ENCODE measurements at regions not wholly inside any gene's neighbourhood (a gene's known extent, or its start where the extent isn't known, plus 50 kb on each side); places are given as distances from the start of the nearest gene placed in this dataset.

DNA sequence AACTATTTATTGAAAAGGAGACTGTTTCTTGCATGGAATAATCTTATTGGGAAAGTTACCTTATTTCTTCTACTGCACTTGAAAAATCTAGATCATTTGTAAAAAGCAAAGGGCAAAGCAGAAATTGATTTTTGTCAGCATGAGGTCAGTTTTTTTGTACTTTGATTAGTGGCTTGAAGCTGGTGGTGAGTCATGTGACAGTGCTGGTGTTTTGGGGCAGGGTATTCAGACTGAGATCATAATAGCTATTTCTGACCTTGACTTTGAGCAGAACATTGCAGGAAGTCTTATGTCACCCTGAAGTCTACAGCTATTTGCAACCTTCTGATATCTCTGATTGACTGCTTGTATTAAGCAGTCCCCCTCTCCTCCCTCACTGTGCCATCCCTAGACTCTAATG, 66.3 kb upstream of the SORCS3 start:
- DNase-seq (ENCODE audit: extremely low read depth in 1 of 2, low read depth in 1 of 2): no peak

DNA sequence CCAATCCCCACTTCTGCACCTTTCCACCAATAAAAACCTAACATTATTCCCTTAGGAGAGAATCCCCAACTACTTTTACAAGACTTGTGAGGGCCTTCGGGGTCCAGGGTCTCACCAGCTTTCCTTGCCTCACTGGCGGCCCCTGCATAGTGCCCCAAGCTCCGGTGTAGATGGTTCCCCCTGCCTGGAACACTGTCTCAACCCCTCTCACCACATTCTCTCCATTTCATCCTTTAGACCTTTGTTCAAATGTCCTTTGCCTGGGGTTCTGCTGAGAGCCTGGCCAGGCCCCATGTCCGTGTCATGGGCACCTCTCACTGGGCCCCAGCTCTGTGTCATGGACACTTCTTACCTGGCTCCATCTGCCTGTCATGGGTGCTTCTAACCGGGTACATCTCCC, 64.5 kb upstream of the SORCS3 start:
- DNase-seq (ENCODE audit: extremely low read depth in 1 of 2, low read depth in 1 of 2): no peak

DNA sequence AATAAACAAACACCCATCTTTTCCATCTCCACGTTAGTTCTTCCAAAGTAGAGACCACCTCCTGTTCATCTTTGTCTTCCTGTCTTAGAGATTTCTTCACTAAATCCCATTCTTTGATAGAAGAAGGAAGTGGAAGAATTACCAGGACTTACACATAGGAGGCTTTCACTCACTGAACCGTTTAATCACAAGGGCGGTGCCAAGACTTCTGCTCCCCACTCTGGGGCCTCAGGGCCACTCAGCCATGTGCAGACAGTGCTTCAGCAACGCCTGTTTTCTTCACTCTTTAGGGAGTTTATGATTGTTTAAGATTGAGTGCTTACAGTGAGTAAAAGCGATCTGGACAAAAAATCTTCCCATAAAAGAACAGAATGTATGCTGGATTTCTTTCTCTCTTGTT, 63.9 kb upstream of the SORCS3 start:
- no peak for DNase-seq (ENCODE audit: extremely low read depth in 1 of 2, low read depth in 1 of 2)

DNA sequence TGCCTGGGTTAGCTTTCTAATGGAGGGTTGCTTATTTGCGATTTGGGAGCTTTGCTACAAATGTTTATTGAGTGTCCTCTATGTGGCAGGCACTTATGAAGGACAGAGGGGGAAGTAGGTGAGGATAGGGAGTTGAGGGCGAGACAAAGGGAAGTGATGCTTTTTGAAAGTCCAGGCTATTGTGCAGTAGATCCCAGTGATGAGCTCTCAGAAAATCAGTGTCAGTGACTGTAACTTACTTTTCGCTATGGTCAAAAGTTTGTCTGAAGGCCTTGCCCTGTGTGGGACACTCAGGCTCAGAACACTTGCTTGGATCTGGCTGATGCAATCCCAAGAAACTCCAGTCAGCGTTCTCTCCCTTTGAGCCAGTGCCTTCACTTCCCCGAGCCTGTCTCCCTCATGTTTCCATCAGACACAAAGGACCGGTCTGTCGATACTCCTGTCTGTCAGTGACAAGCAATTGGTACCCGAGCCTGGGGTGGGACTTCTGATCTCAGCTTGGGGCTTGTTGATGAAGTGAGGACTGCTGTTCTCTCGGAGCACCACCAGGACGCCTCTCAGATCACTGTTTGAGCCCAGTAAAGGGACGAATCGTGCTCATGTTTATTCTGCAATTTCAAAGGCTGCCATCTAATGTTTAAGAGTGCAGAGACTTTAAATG, 63.1 kb upstream of the SORCS3 start:
- DNase-seq (ENCODE audit: extremely low read depth in 1 of 2, low read depth in 1 of 2): no peak

DNA sequence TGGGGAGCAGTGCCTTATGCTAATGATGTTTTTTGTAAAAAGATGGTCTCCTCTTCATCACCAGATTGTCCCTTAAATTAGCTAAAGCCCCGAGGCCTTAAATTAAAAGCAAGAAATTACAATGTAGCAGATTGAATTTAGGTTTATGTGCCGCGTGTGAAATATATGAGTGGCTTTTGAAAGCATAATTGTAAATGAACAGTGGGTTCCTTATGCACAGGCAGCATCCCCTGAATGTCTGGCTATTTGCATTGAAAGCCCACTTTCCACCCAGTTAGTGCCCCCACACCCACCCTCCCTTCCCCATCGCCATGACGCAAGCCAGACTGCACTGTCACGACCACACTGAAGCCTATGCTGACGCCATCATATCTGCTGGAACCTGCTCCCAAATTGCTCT, 62.4 kb upstream of the SORCS3 start:
- no peak for DNase-seq (ENCODE audit: extremely low read depth in 1 of 2, low read depth in 1 of 2)

DNA sequence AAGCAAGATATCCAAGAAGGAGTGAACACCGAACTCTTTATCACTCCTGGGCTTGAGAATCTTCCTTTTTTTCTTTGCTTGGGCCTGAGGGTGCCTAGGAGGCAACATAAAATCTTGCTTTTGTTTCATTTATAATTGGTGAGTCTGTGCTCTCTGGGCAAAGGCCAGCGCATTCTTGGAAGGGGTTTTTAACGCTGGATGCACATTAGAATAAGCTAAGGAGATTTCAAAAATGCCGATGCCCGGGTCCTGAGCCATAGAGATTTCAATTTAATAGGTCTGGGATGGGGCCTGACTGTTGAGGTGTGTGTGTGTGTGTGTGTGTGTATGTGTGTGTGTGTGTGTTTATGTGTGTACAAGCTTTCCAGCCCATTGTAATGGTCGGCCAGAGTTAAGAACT, 62.0 kb upstream of the SORCS3 start:
- no peak for DNase-seq (ENCODE audit: extremely low read depth in 1 of 2, low read depth in 1 of 2)

DNA sequence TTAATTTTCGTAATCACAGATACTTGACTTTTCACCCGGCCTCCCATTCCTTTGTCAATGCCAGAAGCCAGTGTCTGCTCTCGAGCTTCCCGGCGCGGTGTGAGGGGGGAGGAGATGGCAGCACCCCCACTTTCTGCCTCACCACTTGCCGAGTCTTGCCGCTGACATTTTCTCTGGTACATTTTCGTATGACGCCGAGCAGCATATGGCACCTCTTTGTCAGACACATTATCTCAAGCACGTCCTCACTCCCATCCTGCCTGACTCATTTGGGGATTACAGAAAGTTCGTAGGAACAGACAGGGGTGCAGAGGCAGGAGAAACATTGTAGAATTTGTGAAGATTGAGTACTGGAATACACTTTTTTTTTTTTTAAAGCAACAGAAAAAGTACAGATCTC, 60.8 kb upstream of the SORCS3 start:
- DNase-seq (ENCODE audit: extremely low read depth in 1 of 2, low read depth in 1 of 2): no peak

DNA sequence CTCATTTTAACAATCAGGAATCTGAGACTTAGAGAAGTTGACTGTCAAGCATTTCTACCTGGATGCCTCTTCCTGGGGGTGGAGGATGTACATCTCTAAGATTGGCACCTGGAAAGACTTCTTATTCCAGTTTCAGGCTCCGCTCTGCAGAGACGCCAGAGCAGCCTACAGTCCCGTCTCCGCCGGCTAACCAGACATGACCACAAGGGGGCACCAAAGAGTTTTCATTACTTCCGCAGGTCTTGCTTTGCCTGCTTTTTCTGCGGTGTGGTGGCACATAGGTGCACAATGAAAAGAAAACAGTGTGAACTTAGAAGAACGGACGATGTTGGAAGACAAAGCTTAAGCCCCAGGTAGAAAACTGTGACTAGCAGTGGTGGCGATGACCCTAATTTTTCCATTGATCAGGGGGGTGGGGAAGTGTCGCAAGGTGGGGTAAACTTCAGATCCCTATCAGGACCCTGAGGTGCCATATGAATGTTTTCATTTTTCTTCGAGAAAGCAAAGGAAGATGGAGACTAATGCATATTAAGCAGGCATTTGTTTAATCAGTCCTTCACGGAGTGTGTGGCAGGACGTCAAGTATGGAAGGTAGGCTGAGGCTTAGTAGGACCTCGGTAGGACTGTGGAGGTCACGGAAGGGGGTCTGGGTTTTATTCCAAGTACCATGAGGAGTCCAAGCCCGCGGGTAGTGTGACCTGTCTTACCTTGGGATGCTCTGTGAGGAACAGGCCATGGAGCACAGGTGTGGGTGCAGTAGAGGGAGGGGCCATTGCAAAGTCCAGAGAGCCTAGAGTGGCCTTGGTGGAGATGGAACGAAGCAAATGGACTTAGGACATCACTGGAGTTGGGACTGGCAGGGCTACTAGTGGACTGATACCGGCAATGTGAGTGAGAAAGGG, 60.1 kb upstream of the SORCS3 start:
- peak; percentile 13 to 28 for DNase-seq (ENCODE audit: extremely low read depth in 1 of 2, low read depth in 1 of 2)

DNA sequence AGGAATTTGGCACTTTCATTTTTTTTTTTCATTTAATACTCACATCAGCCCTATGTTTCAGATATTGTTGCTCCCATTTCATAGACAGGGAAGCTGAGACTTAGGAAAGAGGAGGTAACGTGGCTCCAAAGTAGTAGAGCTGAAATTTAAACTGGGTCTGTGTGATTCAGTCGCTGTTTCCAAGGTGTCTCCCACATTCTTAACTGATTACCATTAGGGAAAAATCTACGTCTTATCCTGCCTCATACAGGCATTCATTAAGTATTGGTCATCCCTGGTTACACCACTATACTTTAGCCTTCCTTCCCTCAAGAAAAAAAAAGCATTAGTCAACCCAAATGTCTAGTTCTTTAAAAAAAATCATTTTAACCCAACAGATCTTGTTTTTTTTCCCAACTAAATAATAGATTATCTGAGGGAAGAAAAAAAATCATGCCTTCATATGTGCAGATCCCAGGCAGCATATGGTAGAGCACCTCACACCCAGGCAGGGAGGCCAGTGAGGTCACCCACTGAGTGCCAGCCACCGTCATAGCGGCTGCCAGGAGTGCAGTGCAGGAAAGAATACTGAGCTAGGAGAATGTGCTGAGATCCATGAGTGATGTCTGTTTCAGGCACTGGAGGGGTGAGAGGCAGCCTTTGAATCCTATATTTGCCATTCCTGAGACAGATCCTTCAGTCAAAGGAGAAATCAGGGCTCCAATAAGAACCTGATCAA, 59.0 kb upstream of the SORCS3 start:
- DNase-seq (ENCODE audit: extremely low read depth in 1 of 2, low read depth in 1 of 2): no peak

DNA sequence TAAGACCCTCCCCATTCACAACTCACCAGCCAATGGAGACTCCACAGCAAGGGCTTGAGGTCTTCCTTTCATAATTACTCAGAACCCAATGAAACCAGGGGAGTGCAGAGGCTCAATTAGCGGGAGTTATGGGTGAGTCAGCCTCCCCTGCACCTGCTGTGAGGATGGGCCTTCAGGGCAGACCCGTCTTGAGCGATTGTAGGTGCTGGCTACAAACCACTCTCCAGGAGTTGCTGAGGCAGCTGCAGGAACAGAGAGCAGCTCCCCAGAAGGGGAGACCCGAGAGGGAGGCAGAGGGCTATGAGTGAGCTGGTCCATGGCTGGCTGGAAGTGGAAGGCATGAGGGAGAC, 58.5 kb upstream of the SORCS3 start:
- DNase-seq (ENCODE audit: extremely low read depth in 1 of 2, low read depth in 1 of 2): no peak

DNA sequence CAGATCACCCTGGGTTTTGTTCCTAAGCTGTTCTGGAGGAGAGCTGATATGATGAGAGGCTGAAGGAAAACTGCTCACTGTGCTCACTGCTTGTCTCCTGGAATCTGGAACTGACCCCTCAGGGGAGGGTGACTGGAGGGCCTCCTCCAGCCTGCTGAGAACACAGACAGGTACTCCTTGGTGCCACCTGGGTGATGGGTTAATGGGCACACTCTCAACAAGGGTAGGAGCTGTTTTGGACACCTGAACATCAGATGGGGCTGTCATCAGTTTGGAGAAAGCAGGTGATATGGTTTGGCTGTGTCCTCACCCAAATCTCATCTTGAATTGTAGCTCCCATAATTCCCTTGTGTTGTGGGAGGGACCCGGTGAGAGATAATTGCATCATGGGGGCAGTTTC, 58.1 kb upstream of the SORCS3 start:
- no peak for DNase-seq (ENCODE audit: extremely low read depth in 1 of 2, low read depth in 1 of 2)

DNA sequence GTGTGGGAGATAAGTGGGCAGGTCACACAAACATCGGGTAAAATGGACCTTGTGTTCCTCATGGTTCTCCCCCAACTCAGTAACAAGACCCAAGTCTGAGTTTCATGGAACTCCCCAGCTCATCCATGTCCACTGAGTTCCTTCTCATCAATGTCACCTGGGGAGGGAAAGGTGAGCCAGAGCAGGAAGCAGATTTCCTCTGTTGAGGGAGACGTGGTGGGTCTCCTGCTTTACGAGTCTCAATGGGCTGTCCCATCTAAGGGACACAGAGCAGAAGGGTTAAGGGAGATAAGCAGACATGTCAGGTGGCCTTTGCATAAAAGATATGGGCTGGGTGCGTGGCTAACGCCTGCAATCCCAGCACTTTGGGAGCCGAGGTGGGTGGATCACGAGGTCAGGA, 56.5 kb upstream of the SORCS3 start:
- no peak for DNase-seq (ENCODE audit: extremely low read depth in 1 of 2, low read depth in 1 of 2)

DNA sequence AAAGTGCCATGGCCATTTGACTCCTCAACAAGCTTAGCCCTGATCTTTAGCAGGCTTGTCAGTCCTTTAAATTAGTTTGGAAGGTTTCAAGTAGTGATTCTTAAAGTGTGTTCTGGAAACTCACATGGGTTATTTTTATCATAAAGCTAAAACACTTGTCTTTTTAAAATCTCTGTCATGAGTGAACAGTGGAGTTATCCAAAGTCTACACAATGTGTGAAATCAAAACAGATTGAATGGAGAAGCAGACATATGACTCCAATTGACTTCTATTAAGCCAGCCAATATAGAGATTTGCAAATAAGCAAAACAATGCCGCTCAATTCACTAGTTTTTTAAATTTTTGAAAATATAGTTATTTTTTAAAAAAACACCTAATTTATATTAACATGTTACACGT, 53.3 kb upstream of the SORCS3 start:
- DNase-seq (ENCODE audit: extremely low read depth in 1 of 2, low read depth in 1 of 2): no peak

DNA sequence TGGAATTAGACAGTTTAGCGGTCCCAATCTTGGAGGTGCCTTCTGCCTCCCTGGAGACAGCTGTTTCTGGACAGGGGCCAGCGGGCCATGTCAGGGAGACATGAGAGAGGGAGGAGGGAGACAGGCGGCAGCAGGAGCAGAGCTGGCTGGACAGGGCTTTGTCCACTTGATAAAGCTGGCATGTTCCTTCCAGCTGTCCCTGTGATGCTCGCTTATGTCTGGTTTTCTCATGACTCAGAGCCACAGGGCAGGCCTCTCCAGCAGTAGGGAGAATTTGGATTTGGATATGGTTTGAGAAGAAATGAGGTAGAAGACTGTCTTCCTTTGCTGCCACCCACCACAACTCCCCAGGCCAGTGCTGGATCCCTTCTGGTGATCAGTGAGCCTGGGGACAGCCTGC, 51.7 kb upstream of the SORCS3 start:
- DNase-seq (ENCODE audit: extremely low read depth in 1 of 2, low read depth in 1 of 2): no peak

DNA sequence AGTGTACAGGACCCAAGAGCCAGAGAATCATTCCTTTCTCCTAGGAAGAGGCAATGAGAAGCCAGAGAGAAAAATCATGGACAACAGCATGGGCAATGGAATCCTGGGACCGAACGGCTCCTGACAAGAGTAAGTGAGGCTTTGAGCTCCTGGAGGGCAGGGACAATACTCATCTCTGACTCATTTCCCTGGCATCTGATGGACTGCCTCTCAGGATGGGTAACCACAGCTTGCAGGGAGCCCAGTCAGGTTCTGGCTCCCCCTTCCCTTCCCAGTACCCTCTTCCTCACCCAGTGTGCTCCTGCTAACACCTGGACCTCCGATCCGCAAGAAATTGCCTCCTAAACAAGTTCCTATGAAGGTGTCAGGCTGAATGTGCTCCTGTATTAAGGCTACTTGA, 51.2 kb upstream of the SORCS3 start:
- no peak for DNase-seq (ENCODE audit: extremely low read depth in 1 of 2, low read depth in 1 of 2)

All from stimulated activated CD8-positive, alpha-beta memory T cell treated with anti-CD3 and anti-CD28 coated beads, Interleukin-7, amount 100 ng/mL, for 48 hours (primary cell).